ENCODE measurements at regions not wholly inside any gene's neighbourhood (a gene's known extent, or its start where the extent isn't known, plus 50 kb on each side); places are given as distances from the start of the nearest gene placed in this dataset.
"Not testable (repeated sequence)": the region's sequence is repeated elsewhere in the genome, so short reads cannot be mapped to it uniquely, and the experiment has no call there.

DNA sequence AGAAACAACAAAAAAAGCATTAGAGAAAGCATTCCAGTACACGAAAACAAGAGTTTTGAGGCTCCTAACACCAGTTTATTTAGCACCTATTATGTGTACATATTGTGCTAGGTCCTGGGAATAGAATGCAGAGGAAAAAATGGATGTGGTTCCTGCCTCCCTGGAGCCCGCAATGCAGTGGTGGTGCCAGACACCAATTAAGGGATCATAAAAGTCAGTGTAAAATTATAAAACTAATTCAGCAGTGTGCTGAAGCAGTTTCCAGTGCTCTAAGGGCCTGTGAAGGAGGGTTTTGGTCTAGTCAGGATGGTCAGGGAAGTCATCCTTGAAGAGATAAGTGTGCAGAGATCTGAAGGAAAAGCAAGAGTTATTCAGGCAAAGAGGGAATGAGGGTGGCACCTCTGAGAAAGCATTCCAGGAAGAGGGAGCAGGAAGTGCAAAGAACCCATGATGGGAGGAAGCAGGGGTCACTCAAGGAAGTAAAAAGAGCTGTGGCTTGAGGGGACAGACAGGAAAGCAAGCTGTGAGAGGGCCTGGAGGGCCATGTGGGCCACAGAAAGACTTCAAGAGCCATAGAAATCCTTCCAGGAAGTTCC, 65.2 kb upstream of the IFNLR1 start:
- FAIRE-seq (no peak), DNase-seq (ENCODE audit: insufficient read length) (no peak)
- TF ChIP-seq POLR2A (IDR thresholded peaks at IDR 0.05; ENCODE audit: low read depth, low read length) (no peak), POLR2AphosphoS5 (IDR thresholded peaks at IDR 0.05; ENCODE audit: low read depth, low read length) (no peak), TAF1 (IDR thresholded peaks at IDR 0.05; ENCODE audit: borderline replicate concordance, low read depth, low read length) (no peak)

DNA sequence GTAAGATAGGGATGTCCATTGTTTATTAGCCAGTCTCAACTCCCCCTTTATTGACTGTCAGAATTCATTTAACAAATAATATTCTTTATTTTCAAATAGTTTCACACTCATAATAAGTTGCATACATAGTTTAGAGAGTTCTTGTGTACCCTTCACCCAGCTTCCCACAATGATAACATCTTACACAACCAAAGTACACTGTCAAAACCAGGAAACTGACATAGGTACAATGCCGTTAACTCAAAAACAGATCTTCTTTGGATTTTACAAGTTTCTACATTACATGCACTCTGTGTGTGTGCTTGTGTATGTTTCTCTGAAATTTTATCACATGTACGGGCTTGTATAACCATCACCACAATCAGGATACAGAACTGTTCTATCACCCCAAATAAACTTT, 64.4 kb upstream of the IFNLR1 start:
- FAIRE-seq (no peak), DNase-seq (ENCODE audit: insufficient read length) (no peak)
- no peak for TF ChIP-seq TAF1 (IDR thresholded peaks at IDR 0.05; ENCODE audit: borderline replicate concordance, low read depth, low read length)
- TF ChIP-seq POLR2AphosphoS5 (IDR thresholded peaks at IDR 0.05; ENCODE audit: low read depth, low read length), result no peak
- TF ChIP-seq POLR2A (IDR thresholded peaks at IDR 0.05; ENCODE audit: low read depth, low read length), result no peak

DNA sequence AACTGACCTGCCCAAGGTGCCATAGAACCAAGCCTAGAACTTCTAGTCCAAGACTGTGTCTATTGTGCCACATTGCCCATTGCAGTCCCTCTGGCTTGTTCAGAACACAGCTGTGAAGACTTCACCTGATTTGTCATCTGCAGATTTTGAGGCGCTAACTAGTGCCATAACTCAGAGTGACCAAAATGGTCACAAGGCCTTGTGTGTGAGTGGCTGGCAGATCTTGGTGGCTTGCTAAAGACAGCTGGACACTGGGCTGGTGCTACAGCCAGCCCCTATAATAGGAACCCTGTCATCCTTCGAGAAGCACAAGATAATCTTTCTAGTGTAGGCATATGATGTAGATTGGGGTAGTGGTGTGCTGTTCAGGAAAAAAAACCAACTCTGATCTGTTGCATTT, 63.7 kb upstream of the IFNLR1 start:
- no peak for TF ChIP-seq POLR2AphosphoS5 (IDR thresholded peaks at IDR 0.05; ENCODE audit: low read depth, low read length)
- no peak for TF ChIP-seq TAF1 (IDR thresholded peaks at IDR 0.05; ENCODE audit: borderline replicate concordance, low read depth, low read length)
- no peak for TF ChIP-seq POLR2A (IDR thresholded peaks at IDR 0.05; ENCODE audit: low read depth, low read length)
- DNase-seq (ENCODE audit: insufficient read length) (no peak), FAIRE-seq (peak; percentile 62)

DNA sequence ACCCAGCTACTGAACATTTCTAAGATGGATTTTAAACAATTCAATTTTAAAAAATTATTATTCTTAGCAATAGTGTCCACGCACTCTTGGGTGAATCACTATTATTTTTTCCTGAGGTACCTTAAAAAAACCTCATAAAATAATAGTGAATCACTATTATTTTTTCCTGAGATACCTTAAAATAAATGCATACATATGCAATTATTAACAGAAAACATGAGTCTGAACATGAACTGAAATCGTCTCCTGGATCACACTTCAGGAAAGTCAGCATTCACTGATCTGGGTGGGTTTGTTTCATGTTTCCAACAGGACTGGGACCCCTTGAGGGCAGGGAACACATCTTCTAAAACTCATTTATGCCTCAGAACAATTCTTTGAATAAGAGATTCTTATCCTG, 63.1 kb upstream of the IFNLR1 start:
- no peak for TF ChIP-seq POLR2A (IDR thresholded peaks at IDR 0.05; ENCODE audit: low read depth, low read length)
- no peak for TF ChIP-seq TAF1 (IDR thresholded peaks at IDR 0.05; ENCODE audit: borderline replicate concordance, low read depth, low read length)
- TF ChIP-seq POLR2AphosphoS5 (IDR thresholded peaks at IDR 0.05; ENCODE audit: low read depth, low read length), result no peak
- no peak for DNase-seq (ENCODE audit: insufficient read length)
- FAIRE-seq, result no peak

DNA sequence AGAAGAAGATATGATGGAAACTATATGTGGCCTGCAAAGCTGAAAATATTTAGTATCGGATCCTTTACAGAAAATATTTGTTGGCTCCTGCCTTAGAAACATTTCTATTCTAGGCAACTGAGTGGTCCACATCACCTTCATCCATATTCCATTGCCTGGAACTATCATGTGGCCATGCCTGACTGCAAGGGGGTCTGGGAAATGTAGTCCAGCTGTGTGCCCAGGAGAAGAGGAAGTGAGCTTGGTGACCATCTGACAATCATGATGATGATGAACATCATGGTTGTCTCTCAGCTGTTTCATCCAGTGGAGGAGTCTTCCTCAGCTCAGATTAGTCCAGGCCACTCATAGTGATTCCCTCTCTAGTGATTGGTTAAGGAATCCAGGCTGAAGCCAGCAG, 61.8 kb upstream of the IFNLR1 start:
- DNase-seq (ENCODE audit: insufficient read length) (no peak), FAIRE-seq (peak; percentile 78)
- TF ChIP-seq POLR2AphosphoS5 (IDR thresholded peaks at IDR 0.05; ENCODE audit: low read depth, low read length), result no peak
- no peak for TF ChIP-seq TAF1 (IDR thresholded peaks at IDR 0.05; ENCODE audit: borderline replicate concordance, low read depth, low read length)
- no peak for TF ChIP-seq POLR2A (IDR thresholded peaks at IDR 0.05; ENCODE audit: low read depth, low read length)

DNA sequence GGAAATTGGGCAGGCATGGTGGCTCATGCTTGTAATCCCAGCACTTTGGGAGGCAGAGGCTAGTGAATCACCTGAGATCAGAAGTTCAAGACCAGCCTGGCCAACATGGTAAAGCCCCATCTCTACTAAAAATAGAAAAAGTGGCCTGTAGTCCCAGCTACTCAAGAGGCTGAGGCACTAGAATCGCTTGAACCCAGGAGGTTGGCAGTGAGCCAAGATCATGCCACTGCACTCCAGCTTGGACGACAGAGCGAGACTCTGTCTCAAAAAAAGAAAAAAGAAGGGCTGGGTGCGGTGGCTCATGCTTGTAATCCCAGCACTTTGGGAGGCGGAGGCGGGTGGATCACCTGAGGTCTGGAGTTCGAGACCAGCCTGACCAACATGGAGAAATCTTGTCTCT, 60.2 kb upstream of the IFNLR1 start:
- not testable (repeated sequence) for DNase-seq (ENCODE audit: insufficient read length); FAIRE-seq

DNA sequence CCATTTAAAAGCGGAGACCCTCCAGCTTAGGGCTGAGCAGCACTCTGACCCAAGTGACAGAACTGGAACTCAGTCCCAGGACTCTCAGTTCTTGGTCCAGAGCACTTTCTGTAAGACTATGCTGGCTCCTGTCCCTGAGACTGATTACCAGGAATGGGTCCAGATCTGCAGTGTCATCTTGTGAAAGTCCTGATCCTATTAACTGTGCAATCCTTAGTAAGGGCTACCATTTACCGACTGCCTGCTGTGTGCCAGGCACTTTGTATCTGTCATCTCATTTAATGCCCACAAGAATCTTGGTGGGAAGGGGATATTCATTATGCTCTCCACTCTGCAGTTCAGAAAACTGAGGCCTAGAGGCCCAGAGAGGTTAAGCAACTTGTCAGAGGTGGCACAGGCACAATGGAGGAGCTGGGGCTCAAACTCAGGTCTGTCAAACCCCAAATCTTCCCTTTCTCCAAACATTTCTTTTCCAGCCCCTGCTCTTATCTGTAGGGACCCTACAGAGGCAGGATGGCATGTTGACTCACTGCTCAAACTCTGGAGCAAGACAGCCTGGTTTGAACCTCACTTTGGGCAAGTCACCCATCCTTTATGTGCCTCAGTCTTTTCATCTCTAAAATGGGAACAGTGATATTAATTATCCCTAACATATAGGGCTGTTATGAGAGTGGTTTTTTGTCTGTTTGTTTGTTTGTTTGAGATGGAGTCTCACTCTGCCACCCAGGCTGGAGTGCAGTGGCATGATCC, 57.6 kb upstream of the IFNLR1 start:
- no peak for FAIRE-seq
- TF ChIP-seq POLR2A (IDR thresholded peaks at IDR 0.05; ENCODE audit: low read depth, low read length), result no peak
- DNase-seq (ENCODE audit: insufficient read length), result no peak

DNA sequence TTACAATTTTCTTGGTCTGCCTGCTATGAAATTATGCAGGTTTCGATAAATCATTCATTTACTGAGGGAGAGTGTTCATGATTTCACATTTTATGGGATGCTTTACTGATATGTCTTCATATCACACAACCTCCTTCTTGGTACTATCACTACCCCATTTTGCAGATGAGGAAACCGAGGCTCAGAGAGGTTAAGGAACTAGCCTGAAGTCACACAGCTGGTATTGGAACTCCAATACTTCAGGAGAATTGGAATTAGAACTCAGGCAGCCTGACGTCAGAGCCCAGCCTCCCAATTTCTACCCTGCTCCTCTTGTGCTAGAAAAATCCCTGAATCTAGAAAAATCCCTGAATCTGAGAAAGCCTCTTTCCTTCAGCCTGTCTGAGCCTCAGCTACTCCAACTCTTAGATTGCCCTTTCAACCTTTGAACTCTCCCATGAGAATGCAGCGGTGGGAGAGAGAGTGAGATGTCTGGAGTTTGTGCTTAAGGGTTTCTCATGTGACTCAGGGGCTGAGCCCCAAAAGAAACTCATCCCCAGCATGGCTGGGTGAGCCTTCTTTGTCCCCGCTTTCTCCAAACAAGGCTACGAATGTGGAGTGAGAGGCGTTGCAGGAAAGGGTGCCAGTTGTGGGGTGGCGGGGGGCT, 50.8 kb upstream of the IFNLR1 start:
- TF ChIP-seq POLR2AphosphoS5 (IDR thresholded peaks at IDR 0.05; ENCODE audit: low read depth, low read length), result no peak
- TF ChIP-seq TAF1 (IDR thresholded peaks at IDR 0.05; ENCODE audit: borderline replicate concordance, low read depth, low read length), result no peak
- no peak for TF ChIP-seq POLR2A (IDR thresholded peaks at IDR 0.05; ENCODE audit: low read depth, low read length)
- DNase-seq (ENCODE audit: insufficient read length) (no peak), FAIRE-seq (no peak)

DNA sequence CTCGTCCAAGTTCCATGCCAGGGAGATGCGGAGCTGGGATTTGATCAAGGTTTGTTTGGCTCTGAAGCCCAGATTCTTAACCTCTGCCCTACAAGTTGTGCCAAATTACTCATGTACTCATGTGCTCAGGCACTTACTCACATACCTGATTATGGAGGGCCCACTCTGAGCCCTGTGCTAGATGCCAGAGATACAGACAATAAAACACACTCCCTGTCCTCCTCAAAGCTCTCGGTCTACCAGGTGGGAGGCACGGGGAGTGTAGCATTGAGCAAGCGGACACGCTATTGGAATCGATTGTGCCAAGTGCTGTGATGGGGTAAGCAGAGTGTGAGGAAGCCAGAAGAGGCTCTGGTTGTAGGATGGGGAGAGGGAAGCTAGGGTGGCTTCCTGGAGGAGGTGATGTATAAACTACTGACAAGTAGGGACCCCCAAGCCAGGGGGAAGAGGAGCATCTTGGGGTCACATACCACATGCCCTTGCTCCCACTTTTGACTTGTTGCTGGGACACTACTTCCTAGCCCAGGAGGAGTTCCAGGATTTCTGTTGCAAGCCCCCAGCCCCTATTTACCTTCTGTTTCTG, 49.8 kb upstream of the IFNLR1 start:
- TF ChIP-seq POLR2AphosphoS5 (IDR thresholded peaks at IDR 0.05; ENCODE audit: low read depth, low read length), result no peak
- TF ChIP-seq TAF1 (IDR thresholded peaks at IDR 0.05; ENCODE audit: borderline replicate concordance, low read depth, low read length), result no peak
- no peak for TF ChIP-seq POLR2A (IDR thresholded peaks at IDR 0.05; ENCODE audit: low read depth, low read length)
- DNase-seq (ENCODE audit: insufficient read length), result no peak
- peak; percentile 72 for FAIRE-seq

Measured in GM12892 (cell line).